Endothelial cell of umbilical vein (primary cell): ENCODE measurements at regions not wholly inside any gene's neighbourhood (a gene's known extent, or its start where the extent isn't known, plus 50 kb on each side); places are given as distances from the start of the nearest gene placed in this dataset.

Source experiments
- BruUV-seq: library from RNA; stranded (reverse); fragments of 400-500 nt; replicated peaks from 2 replicates; lab custom pipeline; 2021; lab: Mats Ljungman, UMichigan
- CTCF ChIA-PET: fragments of 300-600, 350-600 bp; sonication (Branson Sonifier 250); formaldehyde crosslinking; loops from one replicate; lab custom pipeline; 2021; ENCODE audit warnings: antibody characterized with exemption, inconsistent platforms; lab: Charles Lee
- POLR2A ChIA-PET: fragments of 300-600, 350-600 bp; sonication (Branson Sonifier 250); formaldehyde crosslinking; loops from one replicate; lab custom pipeline; 2021; ENCODE audit warnings: antibody characterized with exemption, inconsistent platforms; lab: Charles Lee
- DNase-seq: peaks from one replicate; pipeline ENCODE4 v3.0.0-alpha.2; 2011; ENCODE audit warnings: low read depth, low spot score
- FAIRE-seq: peaks from 2 replicates; lab custom pipeline; 2011; peaks lifted over from hg19 to GRCh38; lab: Jason Lieb, UNC
- H2AFZ ChIP-seq: 2 replicates; pipeline ENCODE4 v1.6.0; 2012; ENCODE audit warnings: low read depth, low read length, control low read depth, inconsistent platforms
- H3K27ac ChIP-seq: 2 replicates; pipeline ENCODE4 v1.5.1; 2011; ENCODE audit warnings: low read depth, mild to moderate bottlenecking, control low read depth, low read length, moderate library complexity; ENCODE audit not compliant: insufficient read depth
- H3K27me3 ChIP-seq, 2 experiments: 2 replicates each; pipeline versions ENCODE4 v1.6.0 to v1.6.1; 2011; ENCODE audit warnings: low read length in 2 of 2, mixed read lengths in 1 of 2; ENCODE audit not compliant: control insufficient read depth in 2 of 2, insufficient read depth in 2 of 2
- H3K36me3 ChIP-seq, 2 experiments: 2 replicates in 1 of 2; 3 replicates in 1 of 2; pipeline ENCODE4 v1.5.1; 2011; ENCODE audit warnings: low read length in 2 of 2, mild to moderate bottlenecking in 1 of 2, moderate library complexity in 1 of 2; ENCODE audit not compliant: control insufficient read depth in 2 of 2, insufficient read depth in 2 of 2; ENCODE audit errors: extremely low read depth in 1 of 2
- H3K4me1 ChIP-seq: 3 replicates; pipeline ENCODE4 v1.5.1; 2011; ENCODE audit warnings: mild to moderate bottlenecking, low read length; ENCODE audit not compliant: control insufficient read depth, insufficient read depth; ENCODE audit errors: extremely low read depth
- H3K4me2 ChIP-seq: 2 replicates; pipeline ENCODE4 v1.6.1; 2011; ENCODE audit warnings: low read length, control low read depth, mixed read lengths; ENCODE audit not compliant: insufficient read depth
- H3K4me3 ChIP-seq, 3 experiments: fragments of 200-600 bp in 1 of 3; sonication (generic), shearing (Covaris generic) in 1 of 3; replicated peaks in 1 of 3; 2 replicates each; pipeline ENCODE4 v1.5.1; 2011 to 2016; ENCODE audit warnings: control low read depth in 3 of 3, low read length in 3 of 3, mild to moderate bottlenecking in 2 of 3, inconsistent platforms in 1 of 3, low read depth in 1 of 3, moderate library complexity in 1 of 3; ENCODE audit not compliant: insufficient read depth in 1 of 3
- H3K79me2 ChIP-seq: 2 replicates; pipeline ENCODE4 v1.6.0; 2012; ENCODE audit warnings: low read length, inconsistent platforms; ENCODE audit not compliant: control insufficient read depth, insufficient read depth
- H3K9ac ChIP-seq: replicated peaks from 2 replicates; pipeline ENCODE3; 2011; ENCODE audit warnings: low read length, control low read depth; ENCODE audit not compliant: insufficient read depth; ENCODE audit errors: extremely low read depth
- H3K9me1 ChIP-seq: replicated peaks from 3 replicates; pipeline ENCODE4 v1.6.0; 2011; ENCODE audit warnings: mild to moderate bottlenecking, low read length; ENCODE audit not compliant: control insufficient read depth, insufficient read depth; ENCODE audit errors: extremely low read depth
- H3K9me3 ChIP-seq: replicated peaks from 2 replicates; pipeline ENCODE4 v1.5.1; 2012; ENCODE audit warnings: low read length, inconsistent platforms; ENCODE audit not compliant: control insufficient read depth, insufficient read depth
- H4K20me1 ChIP-seq: replicated peaks from 2 replicates; pipeline ENCODE3; 2011; ENCODE audit warnings: mild to moderate bottlenecking, low read length; ENCODE audit not compliant: control insufficient read depth, insufficient read depth; ENCODE audit errors: extremely low read depth
- EZH2 ChIP-seq: IDR thresholded peaks from 2 replicates; pipeline ENCODE4 v1.6.1; 2012; ENCODE audit warnings: borderline replicate concordance, low read depth, mild to moderate bottlenecking, moderate library complexity, low read length, inconsistent platforms; ENCODE audit not compliant: severe bottlenecking
- FOS ChIP-seq: IDR thresholded peaks from 2 replicates; pipeline ENCODE4 v1.6.1; 2011; ENCODE audit warnings: mild to moderate bottlenecking, low read length, moderate library complexity, borderline replicate concordance; ENCODE audit not compliant: insufficient read depth
- GATA2 ChIP-seq: IDR thresholded peaks from 2 replicates; pipeline ENCODE4 v1.7.0; 2011; ENCODE audit warnings: low read depth, mild to moderate bottlenecking, moderate library complexity, mixed read lengths, low read length; ENCODE audit not compliant: insufficient read length, insufficient read depth
- JUN ChIP-seq: IDR thresholded peaks from 2 replicates; pipeline ENCODE4 v1.6.1; 2011; ENCODE audit warnings: borderline replicate concordance, low read depth; ENCODE audit not compliant: insufficient read length, insufficient read depth
- MYC ChIP-seq: IDR thresholded peaks from one replicate; pipeline ENCODE4 v1.6.1; 2011; ENCODE audit warnings: mild to moderate bottlenecking, low read depth, low read length
- POLR2A ChIP-seq: IDR thresholded peaks from 2 replicates; pipeline ENCODE4 v1.6.1; 2012; ENCODE audit warnings: low read depth, mild to moderate bottlenecking, control low read depth, low read length
- POLR2AphosphoS5 ChIP-seq: IDR thresholded peaks from 2 replicates; pipeline ENCODE4 v1.6.1; 2012; ENCODE audit warnings: low read depth, mild to moderate bottlenecking, control low read depth, low read length, moderate library complexity; ENCODE audit not compliant: insufficient read depth
- dilution Hi-C: fragments of 300-500 bp; cut with MboI; formaldehyde crosslinking; loops from one replicate; pipeline ENCODE4 v1.15.0; 2019; ENCODE audit warnings: low sequenced_read_pairs; ENCODE audit not compliant: extremely low pct_ligation_motif_present
- intact Hi-C: fragments of 100-400 bp; cut with micrococcal nuclease; formaldehyde crosslinking; loops from one replicate; pipeline ENCODE4 v1.10.0; 2022
- TF ChIP-seq, protein P1 (sequence below), 2 donors: IDR thresholded peaks; 1 replicate in 1 of 2; 2 replicates in 1 of 2; pipeline ENCODE4 v1.5.1; 2011; ENCODE audit warnings: low read length in 2 of 2, mild to moderate bottlenecking in 2 of 2, moderate library complexity in 2 of 2, control low read depth in 1 of 2, inconsistent platforms in 1 of 2, low read depth in 1 of 2; ENCODE audit not compliant: insufficient read depth in 1 of 2; ENCODE audit errors: extremely low read depth in 1 of 2
- TF ChIP-seq, protein P2 (sequence below): IDR thresholded peaks from 2 replicates; pipeline ENCODE4 v1.6.1; 2011; ENCODE audit not compliant: insufficient read depth, insufficient read length

DNA sequence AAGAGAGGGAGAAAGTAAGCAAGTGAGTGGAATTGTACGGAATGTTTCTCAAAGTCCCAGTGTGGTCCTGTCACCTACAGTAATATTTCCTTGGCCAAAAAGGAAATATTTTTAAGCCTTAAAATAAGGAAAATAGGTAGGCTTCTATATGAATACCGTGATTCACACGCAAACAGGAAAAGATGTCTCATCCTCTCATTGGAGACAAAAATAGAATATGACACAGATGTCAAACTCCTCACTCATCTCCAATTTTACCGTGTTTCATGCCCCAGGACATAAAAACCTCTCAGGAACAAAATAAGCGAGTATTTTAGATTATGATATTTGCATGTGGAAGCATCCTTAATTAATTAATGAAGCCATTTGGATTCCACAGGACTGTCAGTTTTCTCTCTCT is 1269.5 kb downstream of the RAPGEF2 start:
- H3K4me2 ChIP-seq = no peak overlapping the region
- ChIA-PET CTCF (no interaction called here), POLR2A (no interaction called here)
- H3K79me2 ChIP-seq = no peaks in the 10 kb centered on the region
- no peaks in the 10 kb centered on the region for H3K27me3 ChIP-seq
- H3K4me1 ChIP-seq = no peaks in the 10 kb centered on the region
- intact Hi-C loops = no loop called here
- H4K20me1 ChIP-seq = no peaks in the 10 kb centered on the region
- dilution Hi-C loops = no loop called here
- no peaks in the 10 kb centered on the region for H3K9me3 ChIP-seq
- no peak overlapping the region for H3K4me3 ChIP-seq
- no peaks in the 10 kb centered on the region for H3K36me3 ChIP-seq
- DNase-seq = no peak
- no TSS peak for BruUV-seq
- H3K27ac ChIP-seq = no peak overlapping the region
- no peak overlapping the region for H2AFZ ChIP-seq
- TF ChIP-seq FOS = no peak
- TF ChIP-seq, protein P1, sequence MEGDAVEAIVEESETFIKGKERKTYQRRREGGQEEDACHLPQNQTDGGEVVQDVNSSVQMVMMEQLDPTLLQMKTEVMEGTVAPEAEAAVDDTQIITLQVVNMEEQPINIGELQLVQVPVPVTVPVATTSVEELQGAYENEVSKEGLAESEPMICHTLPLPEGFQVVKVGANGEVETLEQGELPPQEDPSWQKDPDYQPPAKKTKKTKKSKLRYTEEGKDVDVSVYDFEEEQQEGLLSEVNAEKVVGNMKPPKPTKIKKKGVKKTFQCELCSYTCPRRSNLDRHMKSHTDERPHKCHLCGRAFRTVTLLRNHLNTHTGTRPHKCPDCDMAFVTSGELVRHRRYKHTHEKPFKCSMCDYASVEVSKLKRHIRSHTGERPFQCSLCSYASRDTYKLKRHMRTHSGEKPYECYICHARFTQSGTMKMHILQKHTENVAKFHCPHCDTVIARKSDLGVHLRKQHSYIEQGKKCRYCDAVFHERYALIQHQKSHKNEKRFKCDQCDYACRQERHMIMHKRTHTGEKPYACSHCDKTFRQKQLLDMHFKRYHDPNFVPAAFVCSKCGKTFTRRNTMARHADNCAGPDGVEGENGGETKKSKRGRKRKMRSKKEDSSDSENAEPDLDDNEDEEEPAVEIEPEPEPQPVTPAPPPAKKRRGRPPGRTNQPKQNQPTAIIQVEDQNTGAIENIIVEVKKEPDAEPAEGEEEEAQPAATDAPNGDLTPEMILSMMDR (IDR thresholded peaks at IDR 0.05; ENCODE audit: extremely low read depth in 1 of 2, insufficient read depth in 1 of 2, low read depth in 1 of 2, low read length in 2 of 2) = no peak
- TF ChIP-seq GATA2 = no peak
- TF ChIP-seq POLR2A = no peak
- TF ChIP-seq, protein P2, sequence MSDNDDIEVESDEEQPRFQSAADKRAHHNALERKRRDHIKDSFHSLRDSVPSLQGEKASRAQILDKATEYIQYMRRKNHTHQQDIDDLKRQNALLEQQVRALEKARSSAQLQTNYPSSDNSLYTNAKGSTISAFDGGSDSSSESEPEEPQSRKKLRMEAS = no peak
- no peak for TF ChIP-seq EZH2
- TF ChIP-seq POLR2AphosphoS5 = no peak
- TF ChIP-seq MYC = no peak
- TF ChIP-seq JUN = no peak
- no peak for FAIRE-seq
- H3K9me1 ChIP-seq = no peaks in the 10 kb centered on the region
- H3K9ac ChIP-seq = no peak overlapping the region
